GM12878 (cell line): ENCODE measurements at regions not wholly inside any gene's neighbourhood (a gene's known extent, or its start where the extent isn't known, plus 50 kb on each side); places are given as distances from the start of the nearest gene placed in this dataset.

Source experiments
- ATAC-seq: fragments of 200-7000 bp; cut with Tn5 transposase; 3 replicates; pipeline ENCODE4 v1.9.1; 2020; ENCODE audit warnings: mild to moderate bottlenecking, moderate library complexity
- BruUV-seq: library from RNA; stranded (reverse); fragments of 400-500 nt; replicated peaks from 2 replicates; lab custom pipeline; 2021; lab: Mats Ljungman, UMichigan
- CTCF ChIA-PET: fragments of 300-600 bp; sonication (Branson Sonifier 250); formaldehyde crosslinking; extraction: SDS; loops from one replicate; lab custom pipeline; 2021; ENCODE audit warnings: inconsistent platforms; lab: Yijun Ruan, JAX
- POLR2A ChIA-PET: fragments of 350-600 bp; formaldehyde crosslinking; extraction: SDS; loops from one replicate; lab custom pipeline; 2021; ENCODE audit warnings: inconsistent platforms; lab: Charles Lee
- RAD21 ChIA-PET: fragments of 300-600 bp; sonication (Branson Sonifier 250); formaldehyde crosslinking; loops from one replicate; lab custom pipeline; 2023; ENCODE audit warnings: antibody characterized with exemption; ENCODE audit not compliant: unreplicated experiment; lab: Charles Lee
- SMC1A ChIA-PET: fragments of 300-600 bp; sonication (Branson Sonifier 250); formaldehyde crosslinking; loops from one replicate; lab custom pipeline; 2023; ENCODE audit not compliant: unreplicated experiment, uncharacterized antibody; lab: Charles Lee
- DNase-seq: peaks from one replicate; pipeline ENCODE4 v3.0.0-alpha.2; 2011; ENCODE audit warnings: low read depth, low spot score
- FAIRE-seq: peaks from 3 replicates; lab custom pipeline; 2011; peaks lifted over from hg19 to GRCh38; lab: Jason Lieb, UNC
- H2AFZ ChIP-seq: 2 replicates; pipeline ENCODE4 v1.6.0; 2011; ENCODE audit warnings: low read depth, low read length, control low read depth; ENCODE audit not compliant: control insufficient read depth
- H3K27ac ChIP-seq: 2 replicates; pipeline ENCODE4 v1.5.1; 2011; ENCODE audit warnings: control low read depth; ENCODE audit not compliant: control insufficient read depth, insufficient read depth
- H3K27me3 ChIP-seq, 2 experiments: replicated peaks in 1 of 2; 2 replicates each; pipeline versions ENCODE4 v1.6.0 to v1.6.1; 2011; ENCODE audit warnings: low read length in 1 of 2; ENCODE audit not compliant: control insufficient read depth in 2 of 2, insufficient read depth in 2 of 2
- H3K36me3 ChIP-seq, 2 experiments: 2 replicates each; pipeline ENCODE4 v1.5.1; 2011; ENCODE audit warnings: low read length in 1 of 2; ENCODE audit not compliant: control insufficient read depth in 2 of 2, insufficient read depth in 2 of 2
- H3K4me1 ChIP-seq: 2 replicates; pipeline ENCODE4 v1.6.1; 2011; ENCODE audit warnings: mild to moderate bottlenecking, low read length, moderate library complexity, mixed read lengths; ENCODE audit not compliant: control insufficient read depth, insufficient read depth
- H3K4me2 ChIP-seq: 2 replicates; pipeline ENCODE4 v1.6.0; 2011; ENCODE audit warnings: control low read depth; ENCODE audit not compliant: control insufficient read depth, insufficient read depth
- H3K4me3 ChIP-seq: fragments of 200-600 bp; sonication (generic); 2 replicates; pipeline ENCODE4 v1.5.1; 2016
- H3K79me2 ChIP-seq: 2 replicates; pipeline ENCODE4 v1.6.0; 2011; ENCODE audit warnings: low read length; ENCODE audit not compliant: control insufficient read depth, insufficient read depth
- H3K9ac ChIP-seq: 2 replicates; pipeline ENCODE4 v1.8.0; 2011; ENCODE audit warnings: low read length, control low read depth, mixed read lengths; ENCODE audit not compliant: control insufficient read depth, insufficient read depth
- H3K9me3 ChIP-seq: replicated peaks from 3 replicates; pipeline ENCODE4 v1.5.1; 2011; ENCODE audit warnings: mild to moderate bottlenecking, low read length; ENCODE audit not compliant: control insufficient read depth, insufficient read depth
- H4K20me1 ChIP-seq: 2 replicates; pipeline ENCODE4 v1.6.0; 2011; ENCODE audit not compliant: control insufficient read depth, insufficient read depth
- IRF5 ChIP-seq: fragments of 450-650 bp; IDR thresholded peaks from 2 replicates; pipeline ENCODE4 v1.6.1; 2017; ENCODE audit warnings: borderline replicate concordance
- NR2C1 ChIP-seq: fragments of 450-650 bp; IDR thresholded peaks from 2 replicates; pipeline ENCODE4 v1.6.1; 2017; ENCODE audit warnings: antibody characterized with exemption, mild to moderate bottlenecking, moderate library complexity
- PAX5 ChIP-seq: IDR thresholded peaks from 2 replicates; pipeline ENCODE4 v1.6.1; 2011; ENCODE audit warnings: low read depth, low read length, borderline replicate concordance
- SMAD1 ChIP-seq: fragments of 450-650 bp; IDR thresholded peaks from 2 replicates; pipeline ENCODE4 v1.6.1; 2018; ENCODE audit warnings: mild to moderate bottlenecking, low read depth; ENCODE audit not compliant: partially characterized antibody
- SREBF1 ChIP-seq: IDR thresholded peaks from 2 replicates; pipeline ENCODE4 v1.6.1; 2012; ENCODE audit warnings: mild to moderate bottlenecking, low read length
- ZBTB40 ChIP-seq: fragments of 450-650 bp; IDR thresholded peaks from 2 replicates; pipeline ENCODE4 v1.6.1; 2016; ENCODE audit warnings: mild to moderate bottlenecking, moderate library complexity, borderline replicate concordance
- ZNF274 ChIP-seq: IDR thresholded peaks from one replicate; pipeline ENCODE4 v1.8.0; 2011; ENCODE audit not compliant: insufficient read length, insufficient read depth
- ZSCAN29 ChIP-seq: fragments of 450-650 bp; IDR thresholded peaks from 2 replicates; pipeline ENCODE4 v1.6.1; 2017; ENCODE audit warnings: mild to moderate bottlenecking, moderate library complexity
- WGBS: methylation state at CpG from one replicate; pipeline ENCODE4 v1.1.6; 2016; ENCODE audit warnings: low lambda C conversion rate; ENCODE audit not compliant: insufficient replicate concordance, insufficient coverage; ENCODE audit errors: missing lambda C conversion rate; 5-methylcytosine and 5-hydroxymethylcytosine counted together
- in situ Hi-C: fragments of 300-500 bp; cut with MboI; formaldehyde crosslinking; loops from 9 replicates; pipeline ENCODE4 v1.14.3; 2018; ENCODE audit warnings: mixed read lengths
- intact Hi-C: fragments of 100-400 bp; cut with micrococcal nuclease; formaldehyde crosslinking; loops from one replicate; pipeline ENCODE4 v1.14.2; 2022; ENCODE audit not compliant: unreplicated experiment

GRCh38 chr3:167928381-167928780 is 167.3 kb downstream of the GOLIM4 start:
- 29% methylated on average over 4 of the region's 4 CpGs for WGBS
- ChIA-PET SMC1A (interaction anchor here (0.9 kb wide), 1 partner anchor 112 kb away, joined by 3 read pairs; no protein-coding TSS in a partner anchor), CTCF (interaction anchor here (0.7 to 2.1 kb wide), 4 partner anchors 19 to 238 kb away, joined by 3 to 11 read pairs (median 5); no protein-coding TSS in a partner anchor), RAD21 (no interaction called here), POLR2A (no interaction called here)
- in situ Hi-C loops = no loop called here
- Histone ChIP-seq H3K9ac (no peak overlapping the region), H3K36me3 (no peaks in the 10 kb centered on the region), H3K4me3 (no peak overlapping the region), H3K27me3 (no peaks in the 10 kb centered on the region; a peak in 1 of 4 replicates), H3K9me3 (no peaks in the 10 kb centered on the region), H3K27ac (no peak overlapping the region), H3K79me2 (no peaks in the 10 kb centered on the region), H3K4me2 (no peak overlapping the region), H4K20me1 (no peaks in the 10 kb centered on the region), H3K4me1 (no peaks in the 10 kb centered on the region), H2AFZ (no peak overlapping the region)
- FAIRE-seq (no peak), DNase-seq (no peak), ATAC-seq (no peak)
- TF ChIP-seq SREBF1 = no peak
- TF ChIP-seq NR2C1 = no peak
- no peak for TF ChIP-seq SMAD1
- no peak for TF ChIP-seq ZNF274
- TF ChIP-seq IRF5 = no peak
- no TSS peak for BruUV-seq
- intact Hi-C loops = loop anchor here (10.0 kb wide), 1 partner anchor 236 kb away; no protein-coding TSS in a partner anchor

GRCh38 chr3:167920747-167921146 is 175.0 kb downstream of the GOLIM4 start:
- ChIA-PET SMC1A (interaction anchor here (1.4 kb wide), 1 partner anchor 32 kb away, joined by 3 read pairs; no protein-coding TSS in a partner anchor), RAD21 (no interaction called here), CTCF (interaction anchor here (1.1 to 1.6 kb wide), 2 partner anchors 10 to 12 kb away, joined by 3 to 5 read pairs; no protein-coding TSS in a partner anchor), POLR2A (no interaction called here)
- no peak for TF ChIP-seq ZSCAN29
- peak; percentile 29; the same call in 1 of the 2 replicates for TF ChIP-seq ZBTB40
- TF ChIP-seq PAX5 = no peak
- no peaks in the 10 kb centered on the region for H3K27me3 ChIP-seq
- in situ Hi-C loops = no loop called here
- H3K4me3 ChIP-seq = no peak overlapping the region
- no peaks in the 10 kb centered on the region for H3K36me3 ChIP-seq
- H3K4me1 ChIP-seq = no peaks in the 10 kb centered on the region
- H3K4me2 ChIP-seq = no peak overlapping the region
- no peaks in the 10 kb centered on the region for H4K20me1 ChIP-seq
- intact Hi-C loops = loop anchor here (10.0 kb wide), 1 partner anchor 244 kb away; no protein-coding TSS in a partner anchor
- DNase-seq (no peak), FAIRE-seq (no peak), ATAC-seq (no peak)
- no TSS peak for BruUV-seq
- H3K9me3 ChIP-seq = no peaks in the 10 kb centered on the region
- no peaks in the 10 kb centered on the region for H3K79me2 ChIP-seq
- no peak overlapping the region for H3K9ac ChIP-seq
- H3K27ac ChIP-seq = no peak overlapping the region
- no peak overlapping the region for H2AFZ ChIP-seq
